SK-N-SH treated with all-trans-retinoic acid at 6 μM for 48 hours (cell line): ENCODE measurements at regions not wholly inside any gene's neighbourhood (a gene's known extent, or its start where the extent isn't known, plus 50 kb on each side); places are given as distances from the start of the nearest gene placed in this dataset.

Experiments used
- ATAC-seq: fragments of 200-7000 bp; cut with Tn5 transposase; 3 replicates; pipeline ENCODE4 v1.9.1; 2020; ENCODE audit warnings: mild to moderate bottlenecking, moderate library complexity
- ARNTL ChIP-seq: fragments of 450-650 bp; formaldehyde crosslinking; IDR thresholded peaks from 2 replicates; pipeline ENCODE4 v1.5.0; 2020; ENCODE audit warnings: low read depth, mild to moderate bottlenecking, moderate library complexity, borderline replicate concordance
- BACH2 ChIP-seq: fragments of 250-450 bp; sonication (Bioruptor Pico); IDR thresholded peaks from 2 replicates; pipeline ENCODE4 v1.9.0; 2021; ENCODE audit warnings: mild to moderate bottlenecking, borderline replicate concordance
- CREB5 ChIP-seq: fragments of 250-450 bp; sonication (Bioruptor Pico); IDR thresholded peaks from 2 replicates; pipeline ENCODE4 v1.5.1; 2020; ENCODE audit warnings: low read depth, mild to moderate bottlenecking, moderate library complexity
- CSDC2 ChIP-seq: fragments of 250-450 bp; sonication (Bioruptor Pico); IDR thresholded peaks from 2 replicates; pipeline ENCODE4 v1.5.0; 2020; ENCODE audit warnings: mild to moderate bottlenecking, moderate library complexity
- CSRNP3 ChIP-seq: fragments of 250-450 bp; sonication (Bioruptor Pico); IDR thresholded peaks from 2 replicates; pipeline ENCODE4 v1.5.1; 2021; ENCODE audit warnings: mild to moderate bottlenecking, moderate library complexity
- ESRRG ChIP-seq: fragments of 250-450 bp; sonication (Bioruptor Pico); IDR thresholded peaks from 2 replicates; pipeline ENCODE4 v1.6.1; 2021; ENCODE audit warnings: mild to moderate bottlenecking
- GLIS3 ChIP-seq: fragments of 250-450 bp; sonication (Bioruptor Pico); IDR thresholded peaks from 2 replicates; pipeline ENCODE4 v1.5.0; 2020; ENCODE audit warnings: mild to moderate bottlenecking, moderate library complexity
- ISL1 ChIP-seq: fragments of 250-450 bp; sonication (Bioruptor Pico); IDR thresholded peaks from 2 replicates; pipeline ENCODE4 v2.1.2; 2022; ENCODE audit warnings: mild to moderate bottlenecking, moderate library complexity
- OSR1 ChIP-seq: fragments of 250-450 bp; sonication (Bioruptor Pico); IDR thresholded peaks from 2 replicates; pipeline ENCODE4 v1.8.0; 2022; ENCODE audit warnings: moderate library complexity, mild to moderate bottlenecking, inconsistent platforms
- PPARA ChIP-seq: fragments of 250-450 bp; sonication (Bioruptor Pico); IDR thresholded peaks from 2 replicates; pipeline ENCODE4 v1.5.0; 2020; ENCODE audit warnings: mild to moderate bottlenecking, borderline replicate concordance
- RARB ChIP-seq: fragments of 250-450 bp; sonication (Bioruptor Pico); IDR thresholded peaks from 2 replicates; pipeline ENCODE4 v1.8.0; 2021; ENCODE audit warnings: mild to moderate bottlenecking, moderate library complexity
- SNAI2 ChIP-seq: fragments of 250-450 bp; sonication (Bioruptor Pico); IDR thresholded peaks from 2 replicates; pipeline ENCODE4 v1.5.0; 2020; ENCODE audit warnings: mild to moderate bottlenecking, moderate library complexity
- TCF4 ChIP-seq: fragments of 250-450 bp; sonication (Bioruptor Pico); IDR thresholded peaks from 2 replicates; pipeline ENCODE4 v1.8.0; 2021; ENCODE audit warnings: mild to moderate bottlenecking, moderate library complexity, borderline replicate concordance
- TOX ChIP-seq: fragments of 250-450 bp; sonication (Bioruptor Pico); IDR thresholded peaks from 2 replicates; pipeline ENCODE4 v1.8.0; 2021; ENCODE audit warnings: mild to moderate bottlenecking, moderate library complexity, borderline replicate concordance
- TSHZ2 ChIP-seq: fragments of 250-450 bp; sonication (Bioruptor Pico); IDR thresholded peaks from 2 replicates; pipeline ENCODE4 v1.5.0; 2020; ENCODE audit warnings: mild to moderate bottlenecking, moderate library complexity
- ZC3H10 ChIP-seq: fragments of 250-450 bp; sonication (Bioruptor Pico); IDR thresholded peaks from 2 replicates; pipeline ENCODE4 v1.5.1; 2021; ENCODE audit warnings: mild to moderate bottlenecking, moderate library complexity
- ZFP3 ChIP-seq: fragments of 250-450 bp; sonication (Bioruptor Pico); IDR thresholded peaks from 2 replicates; pipeline ENCODE4 v1.5.0; 2020; ENCODE audit warnings: mild to moderate bottlenecking, moderate library complexity
- ZFP30 ChIP-seq: fragments of 450-650 bp; formaldehyde crosslinking; IDR thresholded peaks from 2 replicates; pipeline ENCODE4 v1.5.0; 2022; ENCODE audit warnings: mild to moderate bottlenecking, moderate library complexity
- ZNF565 ChIP-seq: fragments of 450-650 bp; formaldehyde crosslinking; conservative IDR thresholded peaks from 2 replicates; pipeline ENCODE4 v1.5.0; 2020; ENCODE audit warnings: low read depth, mild to moderate bottlenecking, moderate library complexity
- ZNF8 ChIP-seq: fragments of 450-650 bp; formaldehyde crosslinking; IDR thresholded peaks from 2 replicates; pipeline ENCODE4 v1.5.0; 2020; ENCODE audit warnings: mild to moderate bottlenecking, moderate library complexity
- TF ChIP-seq, protein P1 (sequence below): fragments of 250-450 bp; sonication (Bioruptor Pico); IDR thresholded peaks from 2 replicates; pipeline ENCODE4 v1.8.0; 2021; ENCODE audit warnings: low read depth, mild to moderate bottlenecking, moderate library complexity, borderline replicate concordance

DNA sequence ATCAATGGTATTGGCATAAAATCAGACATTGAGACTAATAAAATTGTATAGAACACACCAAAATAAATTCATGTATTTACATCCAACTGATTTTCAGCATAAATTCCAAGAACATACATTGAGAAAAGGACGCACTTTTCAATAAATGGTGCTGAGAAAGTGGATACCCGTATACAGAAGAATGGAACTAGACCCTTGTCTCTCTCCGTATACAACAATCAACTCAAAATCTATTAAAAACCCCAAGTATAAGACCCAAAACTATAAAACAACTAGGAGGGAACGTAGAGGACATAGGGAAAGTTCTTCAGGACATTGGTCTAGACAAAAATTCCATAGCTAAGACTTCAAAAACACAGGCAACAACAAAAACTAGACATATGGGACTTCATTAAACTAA is 97.4 kb downstream of the GGTLC2 start:
- ATAC-seq: no peak
- no peak for TF ChIP-seq RARB (CRISPR knock-in tag)
- TF ChIP-seq ARNTL (CRISPR knock-in tag): no peak
- TF ChIP-seq ZNF8 (CRISPR knock-in tag): no peak
- TF ChIP-seq OSR1 (CRISPR knock-in tag): no peak
- TF ChIP-seq CREB5 (CRISPR knock-in tag): no peak
- no peak for TF ChIP-seq ZFP3
- no peak for TF ChIP-seq ZFP30 (CRISPR knock-in tag)
- TF ChIP-seq TOX: no peak
- TF ChIP-seq ZC3H10: no peak
- TF ChIP-seq, protein P1, sequence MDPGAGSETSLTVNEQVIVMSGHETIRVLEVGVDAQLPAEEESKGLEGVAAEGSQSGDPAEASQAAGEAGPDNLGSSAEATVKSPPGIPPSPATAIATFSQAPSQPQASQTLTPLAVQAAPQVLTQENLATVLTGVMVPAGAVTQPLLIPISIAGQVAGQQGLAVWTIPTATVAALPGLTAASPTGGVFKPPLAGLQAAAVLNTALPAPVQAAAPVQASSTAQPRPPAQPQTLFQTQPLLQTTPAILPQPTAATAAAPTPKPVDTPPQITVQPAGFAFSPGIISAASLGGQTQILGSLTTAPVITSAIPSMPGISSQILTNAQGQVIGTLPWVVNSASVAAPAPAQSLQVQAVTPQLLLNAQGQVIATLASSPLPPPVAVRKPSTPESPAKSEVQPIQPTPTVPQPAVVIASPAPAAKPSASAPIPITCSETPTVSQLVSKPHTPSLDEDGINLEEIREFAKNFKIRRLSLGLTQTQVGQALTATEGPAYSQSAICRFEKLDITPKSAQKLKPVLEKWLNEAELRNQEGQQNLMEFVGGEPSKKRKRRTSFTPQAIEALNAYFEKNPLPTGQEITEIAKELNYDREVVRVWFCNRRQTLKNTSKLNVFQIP (CRISPR knock-in tag): no peak
- TF ChIP-seq ISL1 (CRISPR knock-in tag): no peak
- no peak for TF ChIP-seq CSDC2
- no peak for TF ChIP-seq ESRRG (CRISPR knock-in tag)
- no peak for TF ChIP-seq SNAI2 (CRISPR knock-in tag)
- TF ChIP-seq BACH2 (CRISPR knock-in tag): no peak
- no peak for TF ChIP-seq TCF4 (CRISPR knock-in tag)
- no peak for TF ChIP-seq GLIS3 (CRISPR knock-in tag)

DNA sequence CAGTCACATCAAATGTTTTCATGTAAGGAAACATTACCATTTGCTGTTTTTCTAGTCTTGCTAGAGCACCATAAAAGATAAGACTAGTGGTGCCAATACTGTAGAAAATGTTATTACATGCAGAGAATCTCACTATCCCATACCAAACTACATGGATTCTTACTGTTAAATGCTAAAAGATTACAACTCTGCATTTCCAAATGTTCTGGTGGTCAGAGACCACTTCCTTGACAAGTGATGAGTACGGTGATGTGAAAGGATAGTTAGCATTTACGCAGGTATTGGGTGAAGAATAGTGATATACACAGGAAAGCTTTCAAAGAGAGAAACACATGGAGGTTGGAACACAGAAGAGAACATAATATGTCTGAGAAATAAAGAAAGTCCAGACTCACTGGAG is 98.2 kb downstream of the GGTLC2 start:
- no peak for ATAC-seq
- TF ChIP-seq ESRRG (CRISPR knock-in tag): no peak
- no peak for TF ChIP-seq ZFP30 (CRISPR knock-in tag)
- no peak for TF ChIP-seq ZNF8 (CRISPR knock-in tag)
- TF ChIP-seq, protein P1 (CRISPR knock-in tag): no peak

DNA sequence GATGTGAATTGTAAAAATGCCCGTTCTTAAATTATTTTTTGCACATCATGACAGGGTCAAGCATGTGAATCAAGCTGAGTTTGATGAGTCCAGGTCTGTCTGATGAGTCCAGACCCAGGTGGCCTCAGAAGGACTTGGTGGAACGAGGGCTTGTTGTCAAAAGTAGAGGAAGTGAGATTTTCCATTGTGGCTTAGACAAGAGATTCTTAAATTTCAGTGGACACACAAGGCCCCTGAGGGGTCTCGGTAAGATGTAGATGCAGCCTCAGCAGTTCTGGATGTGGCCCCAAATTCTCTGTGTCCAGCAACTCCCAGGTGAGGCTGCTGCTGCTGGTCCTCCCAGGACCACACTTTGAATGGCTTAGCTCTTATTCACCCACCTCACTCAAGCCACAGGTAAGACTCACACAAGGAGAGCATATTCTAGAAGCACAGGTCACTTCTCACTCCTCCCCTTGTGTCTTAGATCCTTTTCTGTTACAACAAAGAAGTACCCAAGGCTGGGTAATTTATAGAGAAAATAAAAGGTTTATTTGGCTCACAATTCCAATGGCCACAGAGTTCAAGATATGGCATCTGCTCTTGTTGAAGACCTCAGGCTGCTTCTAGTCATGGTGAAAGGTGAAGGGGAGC is 98.8 kb downstream of the GGTLC2 start:
- no peak for ATAC-seq
- TF ChIP-seq ESRRG (CRISPR knock-in tag): no peak
- TF ChIP-seq GLIS3 (CRISPR knock-in tag): no peak
- no peak for TF ChIP-seq RARB (CRISPR knock-in tag)
- TF ChIP-seq SNAI2 (CRISPR knock-in tag): no peak
- no peak for TF ChIP-seq TSHZ2 (CRISPR knock-in tag)
- no peak for TF ChIP-seq ARNTL (CRISPR knock-in tag)
- TF ChIP-seq ZC3H10: no peak
- TF ChIP-seq PPARA (CRISPR knock-in tag): no peak

GRCh38 chr22:22744412-22745224 is 100.2 kb downstream of the GGTLC2 start:
- ATAC-seq: no peak
- TF ChIP-seq TOX: no peak
- no peak for TF ChIP-seq ZNF8 (CRISPR knock-in tag)
- TF ChIP-seq OSR1 (CRISPR knock-in tag): no peak
- TF ChIP-seq ZNF565 (CRISPR knock-in tag): no peak
- TF ChIP-seq ESRRG (CRISPR knock-in tag): no peak
- no peak for TF ChIP-seq CREB5 (CRISPR knock-in tag)
- TF ChIP-seq TSHZ2 (CRISPR knock-in tag): no peak
- TF ChIP-seq ZFP30 (CRISPR knock-in tag): no peak
- no peak for TF ChIP-seq CSRNP3
